A673 (cell line): ENCODE measurements at regions not wholly inside any gene's neighbourhood (a gene's known extent, or its start where the extent isn't known, plus 50 kb on each side); places are given as distances from the start of the nearest gene placed in this dataset.

Experiments
- BruUV-seq: library from RNA; stranded (reverse); fragments of 400-500 nt; replicated peaks from 2 replicates; lab custom pipeline; 2021; lab: Mats Ljungman, UMichigan
- CTCF ChIA-PET: fragments of 300-600 bp; sonication (Branson Sonifier 250); formaldehyde crosslinking; loops from one replicate; lab custom pipeline; 2022; ENCODE audit warnings: antibody characterized with exemption; lab: Charles Lee
- POLR2A ChIA-PET: fragments of 300-600 bp; sonication (Branson Sonifier 250); formaldehyde crosslinking; loops from one replicate; lab custom pipeline; 2022; ENCODE audit warnings: antibody characterized with exemption; ENCODE audit not compliant: low non-redundant PET; lab: Charles Lee
- DNase-seq: peaks from one replicate; pipeline ENCODE4 v3.0.0-alpha.2; 2015; ENCODE audit warnings: low spot score
- H3K27ac ChIP-seq: fragments of 200-600 bp; sonication (generic); 2 replicates; pipeline ENCODE4 v1.5.1; 2016; ENCODE audit warnings: mixed run types, low read depth, mild to moderate bottlenecking, mixed read lengths, antibody characterized with exemption, low read length; ENCODE audit not compliant: poor library complexity, severe bottlenecking
- H3K27me3 ChIP-seq: fragments of 200-600 bp; sonication (generic); replicated peaks from 2 replicates; pipeline ENCODE4 v1.6.1; 2017; ENCODE audit warnings: mixed run types, low read depth, mild to moderate bottlenecking, mixed read lengths, antibody characterized with exemption, low read length; ENCODE audit not compliant: insufficient read depth, poor library complexity
- H3K36me3 ChIP-seq: fragments of 200-600 bp; sonication (generic); 2 replicates; pipeline ENCODE4 v1.6.1; 2016; ENCODE audit warnings: mixed run types, mild to moderate bottlenecking, mixed read lengths, antibody characterized with exemption, low read length; ENCODE audit not compliant: insufficient read depth, poor library complexity, severe bottlenecking
- H3K4me1 ChIP-seq: fragments of 200-600 bp; sonication (generic); 2 replicates; pipeline ENCODE4 v1.6.1; 2017; ENCODE audit warnings: mixed run types, mild to moderate bottlenecking, mixed read lengths, antibody characterized with exemption, low read length; ENCODE audit not compliant: insufficient read depth, poor library complexity, severe bottlenecking
- H3K4me3 ChIP-seq: fragments of 200-600 bp; sonication (generic); 2 replicates; pipeline ENCODE4 v1.5.1; 2016; ENCODE audit warnings: low read depth, mixed run types, mild to moderate bottlenecking, mixed read lengths, low read length; ENCODE audit not compliant: poor library complexity, severe bottlenecking
- H3K9me3 ChIP-seq: fragments of 200-600 bp; sonication (generic); 2 replicates; pipeline ENCODE4 v1.6.1; 2016; ENCODE audit warnings: mixed run types, low read depth, mild to moderate bottlenecking, mixed read lengths, antibody characterized with exemption, low read length; ENCODE audit not compliant: poor library complexity, severe bottlenecking
- EZH2 ChIP-seq: fragments of 200-600 bp; sonication (generic); IDR thresholded peaks from 2 replicates; pipeline ENCODE4 v1.6.1; 2017; ENCODE audit warnings: borderline replicate concordance, low read depth, mild to moderate bottlenecking, mixed read lengths, antibody characterized with exemption, low read length; ENCODE audit not compliant: poor library complexity, severe bottlenecking
- intact Hi-C: fragments of 100-400 bp; cut with micrococcal nuclease; formaldehyde crosslinking; loops from one replicate; pipeline ENCODE4 v1.10.0; 2022; ENCODE audit not compliant: unreplicated experiment
- TF ChIP-seq, protein P1 (sequence below): fragments of 300-800, 200-600 bp; sonication (generic); conservative IDR thresholded peaks from 2 replicates; pipeline ENCODE4 v1.5.1; 2017; ENCODE audit warnings: low read depth, mild to moderate bottlenecking, antibody characterized with exemption, low read length, moderate library complexity, mixed read lengths

DNA sequence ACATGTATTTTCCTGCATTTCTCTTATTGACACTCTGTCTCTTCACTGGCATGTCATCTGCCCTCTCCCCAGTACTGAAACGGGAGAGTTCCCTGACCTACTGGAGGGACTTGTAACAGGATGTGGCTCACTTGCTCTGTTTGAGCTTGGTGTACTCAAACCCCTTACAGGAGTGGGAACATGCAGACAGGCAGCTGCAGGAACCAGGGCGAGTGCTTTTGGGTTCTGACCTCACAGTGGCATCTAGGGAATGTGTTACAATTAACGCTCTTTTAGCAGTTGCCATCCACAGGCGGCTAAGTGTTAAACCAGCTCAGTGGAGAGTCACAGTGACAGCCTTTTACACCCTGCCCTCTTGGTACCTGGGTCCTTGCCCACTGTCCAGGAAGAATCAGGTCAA is 300.3 kb upstream of the GRAMD2B start:
- no peaks in the 10 kb centered on the region for H3K36me3 ChIP-seq
- no peak overlapping the region for H3K4me3 ChIP-seq
- no peak for DNase-seq
- BruUV-seq, result no TSS peak
- peaks cover 33% of the 10 kb centered on the region for H3K27me3 ChIP-seq
- CTCF ChIA-PET, result no interaction called here
- no peaks in the 10 kb centered on the region for H3K4me1 ChIP-seq
- intact Hi-C loops, result no loop called here
- H3K9me3 ChIP-seq, result no peaks in the 10 kb centered on the region
- POLR2A ChIA-PET, result no interaction called here
- no peak overlapping the region for H3K27ac ChIP-seq
- TF ChIP-seq EZH2, result no peak
- TF ChIP-seq, protein P1, sequence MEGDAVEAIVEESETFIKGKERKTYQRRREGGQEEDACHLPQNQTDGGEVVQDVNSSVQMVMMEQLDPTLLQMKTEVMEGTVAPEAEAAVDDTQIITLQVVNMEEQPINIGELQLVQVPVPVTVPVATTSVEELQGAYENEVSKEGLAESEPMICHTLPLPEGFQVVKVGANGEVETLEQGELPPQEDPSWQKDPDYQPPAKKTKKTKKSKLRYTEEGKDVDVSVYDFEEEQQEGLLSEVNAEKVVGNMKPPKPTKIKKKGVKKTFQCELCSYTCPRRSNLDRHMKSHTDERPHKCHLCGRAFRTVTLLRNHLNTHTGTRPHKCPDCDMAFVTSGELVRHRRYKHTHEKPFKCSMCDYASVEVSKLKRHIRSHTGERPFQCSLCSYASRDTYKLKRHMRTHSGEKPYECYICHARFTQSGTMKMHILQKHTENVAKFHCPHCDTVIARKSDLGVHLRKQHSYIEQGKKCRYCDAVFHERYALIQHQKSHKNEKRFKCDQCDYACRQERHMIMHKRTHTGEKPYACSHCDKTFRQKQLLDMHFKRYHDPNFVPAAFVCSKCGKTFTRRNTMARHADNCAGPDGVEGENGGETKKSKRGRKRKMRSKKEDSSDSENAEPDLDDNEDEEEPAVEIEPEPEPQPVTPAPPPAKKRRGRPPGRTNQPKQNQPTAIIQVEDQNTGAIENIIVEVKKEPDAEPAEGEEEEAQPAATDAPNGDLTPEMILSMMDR, result no peak

DNA sequence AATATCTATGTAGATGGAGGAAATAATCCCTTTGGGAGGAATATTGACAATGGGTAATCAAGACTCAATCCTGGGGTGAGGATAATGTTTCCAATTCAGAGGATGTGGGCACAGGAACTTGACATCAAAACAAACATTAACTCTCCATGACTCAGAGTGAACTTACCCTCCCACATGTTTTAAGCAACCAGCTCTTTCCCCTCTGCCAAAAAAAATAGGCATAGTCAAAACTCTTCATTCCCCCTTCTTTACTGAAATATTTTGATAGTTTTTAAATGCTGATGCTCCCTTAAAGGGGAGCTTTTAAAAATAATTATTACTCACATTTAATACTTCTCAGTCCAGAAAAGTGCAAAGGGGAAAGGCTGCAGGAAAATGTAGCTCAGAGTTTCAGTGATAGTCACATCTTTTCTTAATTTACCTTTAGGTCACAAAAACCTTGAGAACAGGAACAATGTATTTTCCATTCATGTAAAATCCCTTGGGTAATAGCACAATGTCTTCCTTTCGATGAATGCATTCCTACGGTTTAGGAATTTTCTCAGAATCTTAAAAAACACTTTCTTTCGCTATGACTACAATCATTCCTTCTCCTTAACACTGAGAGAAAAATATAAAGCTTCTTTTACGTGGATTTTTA is 298.4 kb upstream of the GRAMD2B start:
- CTCF ChIA-PET, result no interaction called here
- no TSS peak for BruUV-seq

DNA sequence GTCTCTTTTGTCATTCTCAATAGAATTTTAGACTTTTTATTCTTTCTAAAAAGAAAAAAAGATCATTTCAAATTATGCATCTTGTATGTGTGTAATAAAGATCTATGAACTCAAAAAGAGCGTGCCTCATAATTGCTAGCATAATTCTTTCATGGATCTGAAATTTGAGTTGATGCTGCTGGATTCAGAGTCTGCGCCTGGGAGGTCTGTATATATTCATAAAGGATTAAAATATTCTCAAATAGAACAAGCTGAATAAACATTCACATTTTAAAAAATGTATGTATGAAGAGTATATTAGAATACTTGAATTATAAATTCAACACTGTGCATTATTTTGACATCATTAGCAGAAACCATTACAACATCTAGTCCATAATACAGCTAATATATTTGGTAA is 297.8 kb upstream of the GRAMD2B start:
- Histone ChIP-seq H3K9me3 (no peaks in the 10 kb centered on the region), H3K27me3 (peaks cover 30% of the 10 kb centered on the region), H3K4me3 (no peak overlapping the region), H3K27ac (no peak overlapping the region), H3K4me1 (no peaks in the 10 kb centered on the region), H3K36me3 (no peaks in the 10 kb centered on the region)
- POLR2A ChIA-PET, result no interaction called here
- no TSS peak for BruUV-seq
- no peak for TF ChIP-seq EZH2
- TF ChIP-seq, protein P1, result no peak
- DNase-seq, result no peak
- intact Hi-C loops, result no loop called here
- CTCF ChIA-PET, result no interaction called here

More for the DNA sequence above, 298.4 kb upstream of the GRAMD2B start:
- no peaks in the 10 kb centered on the region for H3K36me3 ChIP-seq
- intact Hi-C loops, result no loop called here
- TF ChIP-seq, protein P1, result no peak
- TF ChIP-seq EZH2, result no peak
- H3K4me3 ChIP-seq, result no peak overlapping the region
- no peaks in the 10 kb centered on the region for H3K9me3 ChIP-seq
- POLR2A ChIA-PET, result no interaction called here
- H3K27me3 ChIP-seq, result peaks cover 30% of the 10 kb centered on the region
- H3K27ac ChIP-seq, result no peak overlapping the region
- no peaks in the 10 kb centered on the region for H3K4me1 ChIP-seq
- DNase-seq, result peak; percentile 35
